ENCODE measurements at regions not wholly inside any gene's neighbourhood (a gene's known extent, or its start where the extent isn't known, plus 50 kb on each side); places are given as distances from the start of the nearest gene placed in this dataset.

DNA sequence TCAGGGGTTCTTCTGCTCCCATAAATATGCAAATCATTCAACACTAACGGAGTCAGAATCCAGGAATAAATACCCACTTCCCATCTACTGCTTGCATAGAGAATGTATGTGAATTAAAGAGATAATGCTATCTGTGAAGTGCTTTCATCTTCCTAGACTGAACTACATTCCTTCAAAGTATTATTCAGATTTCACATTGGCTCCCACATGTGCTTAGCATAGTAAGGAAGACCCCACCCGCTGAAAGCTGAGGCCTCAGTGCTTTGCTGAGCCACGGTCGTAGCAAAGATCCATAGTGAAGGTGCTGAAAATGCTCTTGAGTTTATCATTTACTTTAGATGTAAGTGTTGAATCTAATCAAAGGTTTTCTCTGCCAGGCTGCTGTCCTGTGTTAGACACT is 97.0 kb upstream of the SPACA1 start:
- no CpG with 5 or more reads among the region's 4 CpGs for WGBS (ENCODE audit: extremely low coverage, insufficient coverage, insufficient read length)
- Histone ChIP-seq H3K4me2 (ENCODE audit: low read length) (no peak overlapping the region), H3K79me1 (ENCODE audit: low read length) (no peaks in the 10 kb centered on the region), H3K4ac (ENCODE audit: low read depth, low read length) (no peak overlapping the region), H3K9me3 (ENCODE audit: insufficient read depth, low read depth, low read length) (no peaks in the 10 kb centered on the region), H2BK12ac (ENCODE audit: low read length) (no peak overlapping the region), H2AFZ (ENCODE audit: insufficient read depth, low read length, poor library complexity) (no peak overlapping the region), H3K14ac (ENCODE audit: low read length) (no peak overlapping the region), H3K79me2 (ENCODE audit: control insufficient read depth, insufficient read depth, low read length, poor library complexity) (no peaks in the 10 kb centered on the region), H3K36me3 (ENCODE audit: control insufficient read depth in 1 of 2, insufficient read depth in 2 of 2, low read length in 2 of 2) (no peaks in the 10 kb centered on the region), H3K23ac (ENCODE audit: low read length) (no peak overlapping the region), H4K91ac (ENCODE audit: low read depth, low read length) (no peak overlapping the region), H3K27me3 (ENCODE audit: insufficient read depth, low read length) (no peaks in the 10 kb centered on the region), H3K4me1 (ENCODE audit: control insufficient read depth in 1 of 2, insufficient read depth in 2 of 2, low read length in 2 of 2) (no peaks in the 10 kb centered on the region), H3K27ac (ENCODE audit: low read depth, low read length) (no peak overlapping the region), H3K18ac (ENCODE audit: low read length) (no peak overlapping the region), H2BK120ac (ENCODE audit: insufficient read depth, low read length, poor library complexity) (no peak overlapping the region), H4K12ac (ENCODE audit: low read depth, low read length) (no peak overlapping the region), H2AK5ac (ENCODE audit: low read length) (no peak overlapping the region), H3K4me3 (ENCODE audit: low read depth, low read length) (no peak overlapping the region), H3K9ac (ENCODE audit: low read length) (no peak overlapping the region), H4K8ac (ENCODE audit: low read depth, low read length) (no peak overlapping the region), H2BK5ac (ENCODE audit: low read depth, low read length, poor library complexity) (no peak overlapping the region)
- no peak for DNase-seq

DNA sequence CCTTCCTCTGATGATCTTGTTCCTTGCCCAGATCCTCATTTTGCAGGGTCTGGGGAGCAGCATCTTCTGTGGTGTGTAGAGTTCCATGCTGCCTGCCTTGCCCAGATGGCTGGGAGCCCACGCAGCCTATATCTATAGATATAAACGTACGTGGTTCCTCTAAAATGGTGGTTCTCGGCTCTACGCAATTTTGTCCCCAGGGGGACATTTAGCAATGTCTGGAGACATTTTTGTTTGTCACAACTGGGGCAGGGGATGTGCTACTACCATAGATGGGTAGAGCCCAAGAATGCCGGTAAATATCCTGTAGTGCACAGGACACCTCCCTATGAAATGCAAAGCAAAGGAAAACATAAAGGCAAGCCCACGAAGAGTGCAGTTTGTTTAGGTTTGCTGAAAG is 98.4 kb upstream of the SPACA1 start:
- H3K36me3 ChIP-seq (ENCODE audit: control insufficient read depth in 1 of 2, insufficient read depth in 2 of 2, low read length in 2 of 2), result no peaks in the 10 kb centered on the region
- H3K4me2 ChIP-seq (ENCODE audit: low read length), result no peak overlapping the region
- H2BK12ac ChIP-seq (ENCODE audit: low read length), result no peak overlapping the region
- H4K91ac ChIP-seq (ENCODE audit: low read depth, low read length), result no peak overlapping the region
- H4K8ac ChIP-seq (ENCODE audit: low read depth, low read length), result no peak overlapping the region
- H3K27me3 ChIP-seq (ENCODE audit: insufficient read depth, low read length), result no peaks in the 10 kb centered on the region
- no peaks in the 10 kb centered on the region for H3K79me2 ChIP-seq (ENCODE audit: control insufficient read depth, insufficient read depth, low read length, poor library complexity)
- no peak overlapping the region for H3K4ac ChIP-seq (ENCODE audit: low read depth, low read length)
- H3K14ac ChIP-seq (ENCODE audit: low read length), result no peak overlapping the region
- no CpG with 5 or more reads among the region's 7 CpGs for WGBS (ENCODE audit: extremely low coverage, insufficient coverage, insufficient read length)
- no peak overlapping the region for H2BK120ac ChIP-seq (ENCODE audit: insufficient read depth, low read length, poor library complexity)
- H3K18ac ChIP-seq (ENCODE audit: low read length), result no peak overlapping the region
- H2BK5ac ChIP-seq (ENCODE audit: low read depth, low read length, poor library complexity), result no peak overlapping the region
- H3K9ac ChIP-seq (ENCODE audit: low read length), result no peak overlapping the region
- no peak overlapping the region for H2AFZ ChIP-seq (ENCODE audit: insufficient read depth, low read length, poor library complexity)
- H3K4me3 ChIP-seq (ENCODE audit: low read depth, low read length), result no peak overlapping the region
- H2AK5ac ChIP-seq (ENCODE audit: low read length), result no peak overlapping the region
- H3K9me3 ChIP-seq (ENCODE audit: insufficient read depth, low read depth, low read length), result no peaks in the 10 kb centered on the region
- H3K23ac ChIP-seq (ENCODE audit: low read length), result no peak overlapping the region
- H4K12ac ChIP-seq (ENCODE audit: low read depth, low read length), result no peak overlapping the region
- H3K79me1 ChIP-seq (ENCODE audit: low read length), result no peaks in the 10 kb centered on the region
- DNase-seq, result no peak
- H3K27ac ChIP-seq (ENCODE audit: low read depth, low read length), result no peak overlapping the region
- no peaks in the 10 kb centered on the region for H3K4me1 ChIP-seq (ENCODE audit: control insufficient read depth in 1 of 2, insufficient read depth in 2 of 2, low read length in 2 of 2)

DNA sequence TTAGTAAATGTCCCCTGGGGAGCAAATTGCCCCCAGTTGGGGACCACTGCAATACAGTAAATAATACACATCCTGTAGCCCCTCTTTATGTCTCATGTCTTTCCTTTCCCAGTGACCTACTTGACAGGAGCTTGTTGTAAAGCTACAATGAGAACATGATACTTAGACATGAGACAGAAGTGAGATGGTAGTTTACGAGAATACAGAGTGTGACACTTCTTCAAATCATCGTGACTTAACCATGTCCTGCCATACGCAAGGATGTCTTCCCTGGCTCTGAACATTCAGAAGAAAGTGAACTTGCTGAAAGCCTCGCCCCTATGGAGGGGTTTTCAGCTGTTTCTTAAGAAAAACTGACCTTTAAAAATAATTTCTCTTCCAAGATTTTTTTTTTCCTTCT is 101.0 kb upstream of the SPACA1 start:
- Histone ChIP-seq H3K79me1 (ENCODE audit: low read length) (no peaks in the 10 kb centered on the region), H4K91ac (ENCODE audit: low read depth, low read length) (no peak overlapping the region), H2AFZ (ENCODE audit: insufficient read depth, low read length, poor library complexity) (no peak overlapping the region), H3K4me2 (ENCODE audit: low read length) (no peak overlapping the region), H4K8ac (ENCODE audit: low read depth, low read length) (no peak overlapping the region), H3K79me2 (ENCODE audit: control insufficient read depth, insufficient read depth, low read length, poor library complexity) (no peaks in the 10 kb centered on the region), H3K4ac (ENCODE audit: low read depth, low read length) (no peak overlapping the region), H3K27ac (ENCODE audit: low read depth, low read length) (no peak overlapping the region), H4K12ac (ENCODE audit: low read depth, low read length) (no peak overlapping the region), H3K9ac (ENCODE audit: low read length) (no peak overlapping the region), H2BK120ac (ENCODE audit: insufficient read depth, low read length, poor library complexity) (no peak overlapping the region), H3K4me1 (ENCODE audit: control insufficient read depth in 1 of 2, insufficient read depth in 2 of 2, low read length in 2 of 2) (no peaks in the 10 kb centered on the region), H2AK5ac (ENCODE audit: low read length) (no peak overlapping the region), H3K4me3 (ENCODE audit: low read depth, low read length) (no peak overlapping the region), H3K14ac (ENCODE audit: low read length) (no peak overlapping the region), H3K18ac (ENCODE audit: low read length) (no peak overlapping the region), H3K23ac (ENCODE audit: low read length) (no peak overlapping the region), H2BK12ac (ENCODE audit: low read length) (no peak overlapping the region), H3K9me3 (ENCODE audit: insufficient read depth, low read depth, low read length) (no peaks in the 10 kb centered on the region), H3K36me3 (ENCODE audit: control insufficient read depth in 1 of 2, insufficient read depth in 2 of 2, low read length in 2 of 2) (no peaks in the 10 kb centered on the region), H2BK5ac (ENCODE audit: low read depth, low read length, poor library complexity) (no peak overlapping the region), H3K27me3 (ENCODE audit: insufficient read depth, low read length) (no peaks in the 10 kb centered on the region)
- no peak for DNase-seq
- no CpG with 5 or more reads among the region's 4 CpGs for WGBS (ENCODE audit: extremely low coverage, insufficient coverage, insufficient read length)

DNA sequence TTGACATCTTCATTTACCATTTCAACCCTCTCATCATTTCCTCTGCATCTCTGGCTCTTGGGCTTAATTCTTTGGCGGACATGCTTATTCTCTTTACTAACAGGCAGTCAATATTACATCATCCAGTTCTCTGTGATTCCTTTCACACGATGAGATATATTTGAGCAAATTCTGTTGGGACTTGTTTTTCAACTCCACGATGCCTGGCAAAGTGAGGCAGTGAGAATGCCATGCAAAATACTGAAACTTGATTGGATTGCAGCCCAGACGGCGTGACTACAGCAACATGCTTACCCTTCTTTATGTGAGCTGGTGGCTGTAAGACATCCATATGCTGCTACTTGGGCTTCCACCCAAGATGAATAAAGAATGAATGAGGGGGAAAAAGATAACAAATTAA is 101.7 kb upstream of the SPACA1 start:
- Histone ChIP-seq H3K18ac (ENCODE audit: low read length) (no peak overlapping the region), H3K9me3 (ENCODE audit: insufficient read depth, low read depth, low read length) (no peaks in the 10 kb centered on the region), H3K4me3 (ENCODE audit: low read depth, low read length) (no peak overlapping the region), H3K79me2 (ENCODE audit: control insufficient read depth, insufficient read depth, low read length, poor library complexity) (no peaks in the 10 kb centered on the region), H3K4me1 (ENCODE audit: control insufficient read depth in 1 of 2, insufficient read depth in 2 of 2, low read length in 2 of 2) (peaks cover 0 to 2% of the 10 kb centered on the region in 2 experiments), H3K4me2 (ENCODE audit: low read length) (no peak overlapping the region), H2BK5ac (ENCODE audit: low read depth, low read length, poor library complexity) (no peak overlapping the region), H4K8ac (ENCODE audit: low read depth, low read length) (no peak overlapping the region), H3K27ac (ENCODE audit: low read depth, low read length) (no peak overlapping the region), H2AK5ac (ENCODE audit: low read length) (no peak overlapping the region), H4K12ac (ENCODE audit: low read depth, low read length) (no peak overlapping the region), H4K91ac (ENCODE audit: low read depth, low read length) (no peak overlapping the region), H3K36me3 (ENCODE audit: control insufficient read depth in 1 of 2, insufficient read depth in 2 of 2, low read length in 2 of 2) (no peaks in the 10 kb centered on the region), H3K4ac (ENCODE audit: low read depth, low read length) (no peak overlapping the region), H3K79me1 (ENCODE audit: low read length) (no peaks in the 10 kb centered on the region), H2BK120ac (ENCODE audit: insufficient read depth, low read length, poor library complexity) (no peak overlapping the region), H3K9ac (ENCODE audit: low read length) (no peak overlapping the region), H2BK12ac (ENCODE audit: low read length) (no peak overlapping the region), H3K27me3 (ENCODE audit: insufficient read depth, low read length) (no peaks in the 10 kb centered on the region), H3K23ac (ENCODE audit: low read length) (no peak overlapping the region), H2AFZ (ENCODE audit: insufficient read depth, low read length, poor library complexity) (no peak overlapping the region), H3K14ac (ENCODE audit: low read length) (no peak overlapping the region)
- no peak for DNase-seq
- WGBS (ENCODE audit: extremely low coverage, insufficient coverage, insufficient read length), result no CpG with 5 or more reads among the region's 5 CpGs
